GM12878 (cell line): ENCODE measurements at regions not wholly inside any gene's neighbourhood (a gene's known extent, or its start where the extent isn't known, plus 50 kb on each side); places are given as distances from the start of the nearest gene placed in this dataset.

Experiments used
- ATAC-seq: fragments of 200-7000 bp; cut with Tn5 transposase; 3 replicates; pipeline ENCODE4 v1.9.1; 2020; ENCODE audit warnings: mild to moderate bottlenecking, moderate library complexity
- BruUV-seq: library from RNA; stranded (reverse); fragments of 400-500 nt; replicated peaks from 2 replicates; lab custom pipeline; 2021; lab: Mats Ljungman, UMichigan
- CTCF ChIA-PET: fragments of 300-600 bp; sonication (Branson Sonifier 250); formaldehyde crosslinking; extraction: SDS; loops from one replicate; lab custom pipeline; 2021; ENCODE audit warnings: inconsistent platforms; lab: Yijun Ruan, JAX
- POLR2A ChIA-PET: fragments of 350-600 bp; formaldehyde crosslinking; extraction: SDS; loops from one replicate; lab custom pipeline; 2021; ENCODE audit warnings: inconsistent platforms; lab: Charles Lee
- RAD21 ChIA-PET: fragments of 300-600 bp; sonication (Branson Sonifier 250); formaldehyde crosslinking; loops from one replicate; lab custom pipeline; 2023; ENCODE audit warnings: antibody characterized with exemption; ENCODE audit not compliant: unreplicated experiment; lab: Charles Lee
- SMC1A ChIA-PET: fragments of 300-600 bp; sonication (Branson Sonifier 250); formaldehyde crosslinking; loops from one replicate; lab custom pipeline; 2023; ENCODE audit not compliant: unreplicated experiment, uncharacterized antibody; lab: Charles Lee
- DNase-seq: peaks from one replicate; pipeline ENCODE4 v3.0.0-alpha.2; 2011; ENCODE audit warnings: low read depth, low spot score
- FAIRE-seq: peaks from 3 replicates; lab custom pipeline; 2011; peaks lifted over from hg19 to GRCh38; lab: Jason Lieb, UNC
- H2AFZ ChIP-seq: 2 replicates; pipeline ENCODE4 v1.6.0; 2011; ENCODE audit warnings: low read depth, low read length, control low read depth; ENCODE audit not compliant: control insufficient read depth
- H3K27ac ChIP-seq: 2 replicates; pipeline ENCODE4 v1.5.1; 2011; ENCODE audit warnings: control low read depth; ENCODE audit not compliant: control insufficient read depth, insufficient read depth
- H3K27me3 ChIP-seq, 2 experiments: replicated peaks in 1 of 2; 2 replicates each; pipeline versions ENCODE4 v1.6.0 to v1.6.1; 2011; ENCODE audit warnings: low read length in 1 of 2; ENCODE audit not compliant: control insufficient read depth in 2 of 2, insufficient read depth in 2 of 2
- H3K36me3 ChIP-seq, 2 experiments: 2 replicates each; pipeline ENCODE4 v1.5.1; 2011; ENCODE audit warnings: low read length in 1 of 2; ENCODE audit not compliant: control insufficient read depth in 2 of 2, insufficient read depth in 2 of 2
- H3K4me1 ChIP-seq: 2 replicates; pipeline ENCODE4 v1.6.1; 2011; ENCODE audit warnings: mild to moderate bottlenecking, low read length, moderate library complexity, mixed read lengths; ENCODE audit not compliant: control insufficient read depth, insufficient read depth
- H3K4me2 ChIP-seq: 2 replicates; pipeline ENCODE4 v1.6.0; 2011; ENCODE audit warnings: control low read depth; ENCODE audit not compliant: control insufficient read depth, insufficient read depth
- H3K4me3 ChIP-seq: fragments of 200-600 bp; sonication (generic); 2 replicates; pipeline ENCODE4 v1.5.1; 2016
- H3K79me2 ChIP-seq: 2 replicates; pipeline ENCODE4 v1.6.0; 2011; ENCODE audit warnings: low read length; ENCODE audit not compliant: control insufficient read depth, insufficient read depth
- H3K9ac ChIP-seq: 2 replicates; pipeline ENCODE4 v1.8.0; 2011; ENCODE audit warnings: low read length, control low read depth, mixed read lengths; ENCODE audit not compliant: control insufficient read depth, insufficient read depth
- H3K9me3 ChIP-seq: replicated peaks from 3 replicates; pipeline ENCODE4 v1.5.1; 2011; ENCODE audit warnings: mild to moderate bottlenecking, low read length; ENCODE audit not compliant: control insufficient read depth, insufficient read depth
- H4K20me1 ChIP-seq: 2 replicates; pipeline ENCODE4 v1.6.0; 2011; ENCODE audit not compliant: control insufficient read depth, insufficient read depth
- ASH2L ChIP-seq: fragments of 300-600, 200-600 bp; sonication (generic); IDR thresholded peaks from 2 replicates; pipeline ENCODE4 v1.6.1; 2017; ENCODE audit warnings: low read depth, mild to moderate bottlenecking, borderline replicate concordance
- BACH1 ChIP-seq: fragments of 450-650 bp; IDR thresholded peaks from 2 replicates; pipeline ENCODE4 v1.6.1; 2017; ENCODE audit warnings: mild to moderate bottlenecking, borderline replicate concordance
- BHLHE40 ChIP-seq, 2 experiments: fragments of 450-650 bp in 1 of 2; IDR thresholded peaks; 2 replicates each; pipeline ENCODE4 v1.6.1; 2011 to 2017; ENCODE audit warnings: low read depth in 2 of 2, borderline replicate concordance in 1 of 2, improper control_type of control experiment in 1 of 2, low read length in 1 of 2, mild to moderate bottlenecking in 1 of 2
- CHD4 ChIP-seq: fragments of 200-600 bp; sonication (generic); IDR thresholded peaks from 2 replicates; pipeline ENCODE4 v1.6.1; 2016; ENCODE audit warnings: mild to moderate bottlenecking
- CREB1 ChIP-seq: IDR thresholded peaks from 2 replicates; pipeline ENCODE4 v1.6.1; 2012; ENCODE audit warnings: low read depth, mild to moderate bottlenecking, inconsistent platforms
- EP300 ChIP-seq, 2 experiments: fragments of 150-350 bp in 1 of 2; IDR thresholded peaks; 2 replicates each; pipeline ENCODE4 v1.6.1; 2011 to 2012; ENCODE audit warnings: low read depth in 2 of 2, low read length in 2 of 2, borderline replicate concordance in 1 of 2, improper control_type of control experiment in 1 of 2, inconsistent platforms in 1 of 2; ENCODE audit not compliant: control insufficient read depth in 1 of 2
- EZH2 ChIP-seq: IDR thresholded peaks from 2 replicates; pipeline ENCODE4 v1.6.1; 2012; ENCODE audit warnings: low read depth, mild to moderate bottlenecking, control low read depth, inconsistent platforms, low read length, borderline replicate concordance; ENCODE audit not compliant: control insufficient read depth
- FOS ChIP-seq: IDR thresholded peaks from 3 replicates; pipeline ENCODE4 v1.6.1; 2011; ENCODE audit warnings: borderline replicate concordance; ENCODE audit not compliant: insufficient read length; ENCODE audit errors: extremely low read depth
- NFYB ChIP-seq: IDR thresholded peaks from 2 replicates; pipeline ENCODE4 v1.6.1; 2011; ENCODE audit warnings: low read depth, mild to moderate bottlenecking, low read length, improper control_type of control experiment, moderate library complexity; ENCODE audit not compliant: insufficient read depth
- PML ChIP-seq: IDR thresholded peaks from 2 replicates; pipeline ENCODE4 v1.6.1; 2012; ENCODE audit warnings: low read length, inconsistent platforms
- RELA ChIP-seq: fragments of 450-650 bp; IDR thresholded peaks from 2 replicates; pipeline ENCODE4 v1.8.0; 2014; ENCODE audit warnings: borderline replicate concordance; ENCODE audit not compliant: partially characterized antibody
- SMARCA5 ChIP-seq: fragments of 450-650 bp; IDR thresholded peaks from 2 replicates; pipeline ENCODE4 v1.6.1; 2017; ENCODE audit warnings: mild to moderate bottlenecking
- SPI1 ChIP-seq: IDR thresholded peaks from 2 replicates; pipeline ENCODE4 v1.6.1; 2011; ENCODE audit warnings: low read depth, mild to moderate bottlenecking, low read length, moderate library complexity, borderline replicate concordance; ENCODE audit not compliant: insufficient read depth
- SREBF2 ChIP-seq: IDR thresholded peaks from 2 replicates; pipeline ENCODE4 v1.6.1; 2012; ENCODE audit warnings: mild to moderate bottlenecking, low read length
- ZBED1 ChIP-seq: IDR thresholded peaks from 2 replicates; pipeline ENCODE4 v1.6.1; 2016; ENCODE audit warnings: borderline replicate concordance
- ZNF622 ChIP-seq: fragments of 450-650 bp; IDR thresholded peaks from 2 replicates; pipeline ENCODE4 v1.6.1; 2017; ENCODE audit warnings: mild to moderate bottlenecking, inconsistent platforms
- WGBS: methylation state at CpG from one replicate; pipeline ENCODE4 v1.1.6; 2016; ENCODE audit warnings: low lambda C conversion rate; ENCODE audit not compliant: insufficient replicate concordance, insufficient coverage; ENCODE audit errors: missing lambda C conversion rate; 5-methylcytosine and 5-hydroxymethylcytosine counted together
- in situ Hi-C: fragments of 300-500 bp; cut with MboI; formaldehyde crosslinking; loops from 9 replicates; pipeline ENCODE4 v1.14.3; 2018; ENCODE audit warnings: mixed read lengths
- intact Hi-C: fragments of 100-400 bp; cut with micrococcal nuclease; formaldehyde crosslinking; loops from one replicate; pipeline ENCODE4 v1.14.2; 2022; ENCODE audit not compliant: unreplicated experiment
- TF ChIP-seq, protein P1 (sequence below): fragments of 450-650 bp; IDR thresholded peaks from 2 replicates; pipeline ENCODE4 v1.6.1; 2017; ENCODE audit warnings: borderline replicate concordance
- TF ChIP-seq, protein P2 (sequence below): IDR thresholded peaks from 2 replicates; pipeline ENCODE4 v1.6.1; 2012; ENCODE audit warnings: low read depth, low read length, improper control_type of control experiment
- TF ChIP-seq, protein P3 (sequence below): fragments of 450-650 bp; formaldehyde crosslinking; IDR thresholded peaks from 2 replicates; pipeline ENCODE4 v1.4.0; 2022; ENCODE audit warnings: mild to moderate bottlenecking, moderate library complexity
- TF ChIP-seq, protein P4 (sequence below): fragments of 450-650 bp; IDR thresholded peaks from 2 replicates; pipeline ENCODE4 v1.6.1; 2014; ENCODE audit warnings: mild to moderate bottlenecking

DNA sequence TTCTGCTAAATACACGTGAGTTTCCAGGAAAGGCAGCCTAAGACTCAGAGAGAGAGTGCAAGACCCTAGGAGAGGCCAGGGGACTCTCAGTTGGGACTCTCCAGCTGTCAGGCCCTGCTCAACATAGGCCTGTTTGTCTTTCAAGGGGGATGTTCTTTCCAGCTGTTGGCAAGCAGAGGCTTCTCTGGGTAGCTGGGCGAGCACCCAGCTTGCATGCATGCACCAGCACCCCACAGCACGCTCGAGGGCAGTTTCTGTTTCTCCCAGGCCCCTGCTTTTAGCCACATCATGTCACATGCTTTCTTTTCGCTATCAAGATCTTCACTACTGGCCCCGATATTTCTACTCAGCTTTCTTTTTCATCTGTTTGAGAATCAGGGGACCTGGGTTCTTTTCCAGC lies 479.3 kb upstream of the HS6ST1 start:
- CTCF ChIA-PET, result no interaction called here
- ATAC-seq (peak; percentile 90), FAIRE-seq (peak; percentile 69), DNase-seq (peak; percentile 20)
- 13% methylated on average over 6 of the region's 6 CpGs for WGBS
- RAD21 ChIA-PET, result no interaction called here
- Histone ChIP-seq H3K4me3 (no peak overlapping the region), H3K79me2 (no peaks in the 10 kb centered on the region), H3K36me3 (no peaks in the 10 kb centered on the region), H3K27me3 (no peaks in the 10 kb centered on the region; a peak in 1 of 4 replicates), H2AFZ (peak overlapping the region; percentile 1), H3K27ac (no peak overlapping the region; the same call in 1 of the 2 replicates), H3K4me2 (peak overlapping the region; percentile 46; the same call in 1 of the 2 replicates), H4K20me1 (no peaks in the 10 kb centered on the region), H3K9ac (no peak overlapping the region), H3K9me3 (no peaks in the 10 kb centered on the region), H3K4me1 (peaks cover 11% of the 10 kb centered on the region)
- POLR2A ChIA-PET, result no interaction called here
- in situ Hi-C loops, result no loop called here
- SMC1A ChIA-PET, result no interaction called here
- no TSS peak for BruUV-seq
- intact Hi-C loops, result no loop called here
- TF ChIP-seq, protein P1, sequence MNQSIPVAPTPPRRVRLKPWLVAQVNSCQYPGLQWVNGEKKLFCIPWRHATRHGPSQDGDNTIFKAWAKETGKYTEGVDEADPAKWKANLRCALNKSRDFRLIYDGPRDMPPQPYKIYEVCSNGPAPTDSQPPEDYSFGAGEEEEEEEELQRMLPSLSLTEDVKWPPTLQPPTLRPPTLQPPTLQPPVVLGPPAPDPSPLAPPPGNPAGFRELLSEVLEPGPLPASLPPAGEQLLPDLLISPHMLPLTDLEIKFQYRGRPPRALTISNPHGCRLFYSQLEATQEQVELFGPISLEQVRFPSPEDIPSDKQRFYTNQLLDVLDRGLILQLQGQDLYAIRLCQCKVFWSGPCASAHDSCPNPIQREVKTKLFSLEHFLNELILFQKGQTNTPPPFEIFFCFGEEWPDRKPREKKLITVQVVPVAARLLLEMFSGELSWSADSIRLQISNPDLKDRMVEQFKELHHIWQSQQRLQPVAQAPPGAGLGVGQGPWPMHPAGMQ, result no peak
- TF ChIP-seq ZNF622 (no peak), SREBF2 (no peak), BHLHE40 (IDR thresholded peaks at IDR 0.05; ENCODE audit: borderline replicate concordance in 1 of 2, low read depth in 2 of 2, low read length in 1 of 2) (peak in 1 of 2 experiments; percentile 31; a peak in 1 of 4 replicates), CHD4 (no peak), EZH2 (no peak), ASH2L (no peak), SMARCA5 (no peak), NFYB (no peak), SPI1 (no peak), BACH1 (no peak), RELA (no peak), FOS (no peak), CREB1 (no peak), EP300 (IDR thresholded peaks at IDR 0.05; ENCODE audit: borderline replicate concordance in 1 of 2, control insufficient read depth in 1 of 2, low read depth in 2 of 2, low read length in 2 of 2) (no peak), ZBED1 (no peak), PML (no peak)
- TF ChIP-seq, protein P2, sequence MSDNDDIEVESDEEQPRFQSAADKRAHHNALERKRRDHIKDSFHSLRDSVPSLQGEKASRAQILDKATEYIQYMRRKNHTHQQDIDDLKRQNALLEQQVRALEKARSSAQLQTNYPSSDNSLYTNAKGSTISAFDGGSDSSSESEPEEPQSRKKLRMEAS, result peak; percentile 50; the same call in 1 of the 2 replicates
- TF ChIP-seq, protein P3, sequence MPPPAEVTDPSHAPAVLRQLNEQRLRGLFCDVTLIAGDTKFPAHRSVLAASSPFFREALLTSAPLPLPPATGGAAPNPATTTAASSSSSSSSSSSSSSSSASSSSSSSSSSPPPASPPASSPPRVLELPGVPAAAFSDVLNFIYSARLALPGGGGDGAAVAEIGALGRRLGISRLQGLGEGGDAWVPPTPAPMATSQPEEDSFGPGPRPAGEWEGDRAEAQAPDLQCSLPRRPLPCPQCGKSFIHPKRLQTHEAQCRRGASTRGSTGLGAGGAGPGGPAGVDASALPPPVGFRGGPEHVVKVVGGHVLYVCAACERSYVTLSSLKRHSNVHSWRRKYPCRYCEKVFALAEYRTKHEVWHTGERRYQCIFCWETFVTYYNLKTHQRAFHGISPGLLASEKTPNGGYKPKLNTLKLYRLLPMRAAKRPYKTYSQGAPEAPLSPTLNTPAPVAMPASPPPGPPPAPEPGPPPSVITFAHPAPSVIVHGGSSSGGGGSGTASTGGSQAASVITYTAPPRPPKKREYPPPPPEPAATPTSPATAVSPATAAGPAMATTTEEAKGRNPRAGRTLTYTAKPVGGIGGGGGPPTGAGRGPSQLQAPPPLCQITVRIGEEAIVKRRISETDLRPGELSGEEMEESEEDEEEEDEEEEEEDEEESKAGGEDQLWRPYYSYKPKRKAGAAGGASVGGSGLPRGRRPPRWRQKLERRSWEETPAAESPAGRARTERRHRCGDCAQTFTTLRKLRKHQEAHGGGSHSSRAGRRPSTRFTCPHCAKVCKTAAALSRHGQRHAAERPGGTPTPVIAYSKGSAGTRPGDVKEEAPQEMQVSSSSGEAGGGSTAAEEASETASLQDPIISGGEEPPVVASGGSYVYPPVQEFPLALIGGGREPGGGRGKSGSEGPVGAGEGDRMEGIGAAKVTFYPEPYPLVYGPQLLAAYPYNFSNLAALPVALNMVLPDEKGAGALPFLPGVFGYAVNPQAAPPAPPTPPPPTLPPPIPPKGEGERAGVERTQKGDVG (CRISPR knock-in tag), result no peak
- TF ChIP-seq, protein P4, sequence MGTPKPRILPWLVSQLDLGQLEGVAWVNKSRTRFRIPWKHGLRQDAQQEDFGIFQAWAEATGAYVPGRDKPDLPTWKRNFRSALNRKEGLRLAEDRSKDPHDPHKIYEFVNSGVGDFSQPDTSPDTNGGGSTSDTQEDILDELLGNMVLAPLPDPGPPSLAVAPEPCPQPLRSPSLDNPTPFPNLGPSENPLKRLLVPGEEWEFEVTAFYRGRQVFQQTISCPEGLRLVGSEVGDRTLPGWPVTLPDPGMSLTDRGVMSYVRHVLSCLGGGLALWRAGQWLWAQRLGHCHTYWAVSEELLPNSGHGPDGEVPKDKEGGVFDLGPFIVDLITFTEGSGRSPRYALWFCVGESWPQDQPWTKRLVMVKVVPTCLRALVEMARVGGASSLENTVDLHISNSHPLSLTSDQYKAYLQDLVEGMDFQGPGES, result no peak
